ENCODE measurements at regions not wholly inside any gene's neighbourhood (a gene's known extent, or its start where the extent isn't known, plus 50 kb on each side); places are given as distances from the start of the nearest gene placed in this dataset.

GRCh38 chr7:33732462-33732861 is 172.9 kb upstream of the BMPER start:
- no peak for TF ChIP-seq CTCF (conservative IDR thresholded peaks at IDR 0.05)
- Mint-ChIP-seq H3K4me1 (ENCODE audit: unreplicated experiment) (peaks cover 40% of the 10 kb centered on the region), H3K27ac (no peak overlapping the region), H3K27me3 (peaks cover 14% of the 10 kb centered on the region), H3K4me3 (no peak overlapping the region), H3K9me3 (peaks cover 10% of the 10 kb centered on the region), H3K36me3 (peaks cover 9% of the 10 kb centered on the region)
- DNase-seq (ENCODE audit: extremely low spot score, unreplicated experiment): no peak

- Mint-ChIP-seq H3K9me3 (peaks cover 10% of the 10 kb centered on the region), H3K4me3 (peak overlapping the region; percentile 37), H3K36me3 (peaks cover 9% of the 10 kb centered on the region), H3K4me1 (ENCODE audit: unreplicated experiment) (peaks cover 28% of the 10 kb centered on the region), H3K27ac (peak overlapping the region; percentile 49), H3K27me3 (peaks cover 14% of the 10 kb centered on the region)
- DNase-seq (ENCODE audit: extremely low spot score, unreplicated experiment): no peak
- TF ChIP-seq CTCF (conservative IDR thresholded peaks at IDR 0.05): no peak
Measured at GRCh38 chr7:33733870-33734650, 171.3 kb upstream of the BMPER start.

GRCh38 chr7:33735403-33735802 is 169.9 kb upstream of the BMPER start:
- TF ChIP-seq CTCF (conservative IDR thresholded peaks at IDR 0.05): no peak
- Mint-ChIP-seq H3K36me3 (peaks cover 4% of the 10 kb centered on the region), H3K27me3 (peaks cover 12% of the 10 kb centered on the region), H3K9me3 (peaks cover 10% of the 10 kb centered on the region), H3K4me1 (ENCODE audit: unreplicated experiment) (peaks cover 25% of the 10 kb centered on the region), H3K4me3 (peak overlapping the region; percentile 0), H3K27ac (peak overlapping the region; percentile 58)
- DNase-seq (ENCODE audit: extremely low spot score, unreplicated experiment): no peak

GRCh38 chr7:33736521-33737221 is 168.7 kb upstream of the BMPER start:
- Mint-ChIP-seq H3K36me3 (peaks cover 3% of the 10 kb centered on the region), H3K27ac (no peak overlapping the region), H3K27me3 (peaks cover 8% of the 10 kb centered on the region), H3K4me1 (ENCODE audit: unreplicated experiment) (peaks cover 25% of the 10 kb centered on the region), H3K4me3 (no peak overlapping the region), H3K9me3 (peaks cover 9% of the 10 kb centered on the region)
- TF ChIP-seq CTCF (conservative IDR thresholded peaks at IDR 0.05): no peak
- no peak for DNase-seq (ENCODE audit: extremely low spot score, unreplicated experiment)

- no peak for DNase-seq (ENCODE audit: extremely low spot score, unreplicated experiment)
- Mint-ChIP-seq H3K27ac (no peak overlapping the region), H3K27me3 (peaks cover 4% of the 10 kb centered on the region), H3K9me3 (peaks cover 5% of the 10 kb centered on the region), H3K4me3 (no peak overlapping the region), H3K36me3 (no peaks in the 10 kb centered on the region), H3K4me1 (ENCODE audit: unreplicated experiment) (peaks cover 28% of the 10 kb centered on the region)
- no peak for TF ChIP-seq CTCF (conservative IDR thresholded peaks at IDR 0.05)
Measured at GRCh38 chr7:33738260-33738935, 166.9 kb upstream of the BMPER start.
